HCT116 (cell line): ENCODE measurements at regions not wholly inside any gene's neighbourhood (a gene's known extent, or its start where the extent isn't known, plus 50 kb on each side); places are given as distances from the start of the nearest gene placed in this dataset.

Source experiments
- CTCF ChIP-seq, 3 experiments: fragments of 200-600 bp in 1 of 3; sonication (generic) in 1 of 3; IDR thresholded peaks in 2 of 3; conservative IDR thresholded peaks in 1 of 3; 2 replicates each; pipeline ENCODE4 v1.5.1; 2012 to 2017; ENCODE audit warnings: low read depth in 2 of 3, low read length in 2 of 3, antibody characterized with exemption in 1 of 3, borderline replicate concordance in 1 of 3, control low read depth in 1 of 3, mild to moderate bottlenecking in 1 of 3, mixed read lengths in 1 of 3, mixed run types in 1 of 3, moderate library complexity in 1 of 3; ENCODE audit not compliant: insufficient read depth in 1 of 3
- EZH2phosphoT487 ChIP-seq: fragments of 200-600 bp; IDR thresholded peaks from 2 replicates; pipeline ENCODE4 v1.6.1; 2018; ENCODE audit warnings: antibody characterized with exemption, borderline replicate concordance
- POLR2AphosphoS5 ChIP-seq: IDR thresholded peaks from 2 replicates; pipeline ENCODE4 v1.6.1; 2011; ENCODE audit warnings: mild to moderate bottlenecking, low read depth, low read length, moderate library complexity
- REST ChIP-seq: IDR thresholded peaks from 2 replicates; pipeline ENCODE4 v1.6.1; 2012; ENCODE audit warnings: low read depth
- SIN3A ChIP-seq: IDR thresholded peaks from 2 replicates; pipeline ENCODE4 v1.6.1; 2012; ENCODE audit warnings: low read depth
- YY1 ChIP-seq: IDR thresholded peaks from 2 replicates; pipeline ENCODE4 v1.6.1; 2011; ENCODE audit warnings: low read length, low read depth, moderate library complexity, mild to moderate bottlenecking; ENCODE audit not compliant: insufficient replicate concordance; ENCODE audit errors: extremely low read depth

- TF ChIP-seq POLR2AphosphoS5 (no peak), REST (no peak), YY1 (no peak), CTCF (IDR thresholded peaks at IDR 0.05 in 2 of 3, conservative IDR thresholded peaks at IDR 0.05 in 1 of 3; ENCODE audit: borderline replicate concordance in 1 of 3, insufficient read depth in 1 of 3, low read depth in 2 of 3, low read length in 2 of 3) (no peak), EZH2phosphoT487 (no peak), SIN3A (no peak)
These were observed 1092.8 kb downstream of the SORCS3 start for GRCh38 chr10:105733924-105734323.
